GM12878 (cell line): ENCODE measurements at regions not wholly inside any gene's neighbourhood (a gene's known extent, or its start where the extent isn't known, plus 50 kb on each side); places are given as distances from the start of the nearest gene placed in this dataset.

ENCODE experiments used
- ATAC-seq: fragments of 200-7000 bp; cut with Tn5 transposase; 3 replicates; pipeline ENCODE4 v1.9.1; 2020; ENCODE audit warnings: mild to moderate bottlenecking, moderate library complexity
- BruUV-seq: library from RNA; stranded (reverse); fragments of 400-500 nt; replicated peaks from 2 replicates; lab custom pipeline; 2021; lab: Mats Ljungman, UMichigan
- CTCF ChIA-PET: fragments of 300-600 bp; sonication (Branson Sonifier 250); formaldehyde crosslinking; extraction: SDS; loops from one replicate; lab custom pipeline; 2021; ENCODE audit warnings: inconsistent platforms; lab: Yijun Ruan, JAX
- POLR2A ChIA-PET: fragments of 350-600 bp; formaldehyde crosslinking; extraction: SDS; loops from one replicate; lab custom pipeline; 2021; ENCODE audit warnings: inconsistent platforms; lab: Charles Lee
- RAD21 ChIA-PET: fragments of 300-600 bp; sonication (Branson Sonifier 250); formaldehyde crosslinking; loops from one replicate; lab custom pipeline; 2023; ENCODE audit warnings: antibody characterized with exemption; ENCODE audit not compliant: unreplicated experiment; lab: Charles Lee
- SMC1A ChIA-PET: fragments of 300-600 bp; sonication (Branson Sonifier 250); formaldehyde crosslinking; loops from one replicate; lab custom pipeline; 2023; ENCODE audit not compliant: unreplicated experiment, uncharacterized antibody; lab: Charles Lee
- DNase-seq: peaks from one replicate; pipeline ENCODE4 v3.0.0-alpha.2; 2011; ENCODE audit warnings: low read depth, low spot score
- FAIRE-seq: peaks from 3 replicates; lab custom pipeline; 2011; peaks lifted over from hg19 to GRCh38; lab: Jason Lieb, UNC
- H2AFZ ChIP-seq: 2 replicates; pipeline ENCODE4 v1.6.0; 2011; ENCODE audit warnings: low read depth, low read length, control low read depth; ENCODE audit not compliant: control insufficient read depth
- H3K27ac ChIP-seq: 2 replicates; pipeline ENCODE4 v1.5.1; 2011; ENCODE audit warnings: control low read depth; ENCODE audit not compliant: control insufficient read depth, insufficient read depth
- H3K27me3 ChIP-seq, 2 experiments: replicated peaks in 1 of 2; 2 replicates each; pipeline versions ENCODE4 v1.6.0 to v1.6.1; 2011; ENCODE audit warnings: low read length in 1 of 2; ENCODE audit not compliant: control insufficient read depth in 2 of 2, insufficient read depth in 2 of 2
- H3K36me3 ChIP-seq, 2 experiments: 2 replicates each; pipeline ENCODE4 v1.5.1; 2011; ENCODE audit warnings: low read length in 1 of 2; ENCODE audit not compliant: control insufficient read depth in 2 of 2, insufficient read depth in 2 of 2
- H3K4me1 ChIP-seq: 2 replicates; pipeline ENCODE4 v1.6.1; 2011; ENCODE audit warnings: mild to moderate bottlenecking, low read length, moderate library complexity, mixed read lengths; ENCODE audit not compliant: control insufficient read depth, insufficient read depth
- H3K4me2 ChIP-seq: 2 replicates; pipeline ENCODE4 v1.6.0; 2011; ENCODE audit warnings: control low read depth; ENCODE audit not compliant: control insufficient read depth, insufficient read depth
- H3K4me3 ChIP-seq: fragments of 200-600 bp; sonication (generic); 2 replicates; pipeline ENCODE4 v1.5.1; 2016
- H3K79me2 ChIP-seq: 2 replicates; pipeline ENCODE4 v1.6.0; 2011; ENCODE audit warnings: low read length; ENCODE audit not compliant: control insufficient read depth, insufficient read depth
- H3K9ac ChIP-seq: 2 replicates; pipeline ENCODE4 v1.8.0; 2011; ENCODE audit warnings: low read length, control low read depth, mixed read lengths; ENCODE audit not compliant: control insufficient read depth, insufficient read depth
- H3K9me3 ChIP-seq: replicated peaks from 3 replicates; pipeline ENCODE4 v1.5.1; 2011; ENCODE audit warnings: mild to moderate bottlenecking, low read length; ENCODE audit not compliant: control insufficient read depth, insufficient read depth
- H4K20me1 ChIP-seq: 2 replicates; pipeline ENCODE4 v1.6.0; 2011; ENCODE audit not compliant: control insufficient read depth, insufficient read depth
- BCL3 ChIP-seq: IDR thresholded peaks from 2 replicates; pipeline ENCODE4 v1.6.1; 2011; ENCODE audit warnings: borderline replicate concordance, low read depth, mild to moderate bottlenecking, moderate library complexity, low read length; ENCODE audit not compliant: insufficient read depth, poor library complexity, severe bottlenecking
- CEBPZ ChIP-seq: fragments of 150-350 bp; IDR thresholded peaks from 2 replicates; pipeline ENCODE4 v1.6.1; 2016; ENCODE audit warnings: low read depth, low read length
- CHD1 ChIP-seq: IDR thresholded peaks from 2 replicates; pipeline ENCODE4 v1.6.1; 2012; ENCODE audit warnings: low read depth, low read length, improper control_type of control experiment
- EZH2 ChIP-seq: IDR thresholded peaks from 2 replicates; pipeline ENCODE4 v1.6.1; 2012; ENCODE audit warnings: low read depth, mild to moderate bottlenecking, control low read depth, inconsistent platforms, low read length, borderline replicate concordance; ENCODE audit not compliant: control insufficient read depth
- MAX ChIP-seq: IDR thresholded peaks from 2 replicates; pipeline ENCODE4 v1.6.1; 2012; ENCODE audit warnings: low read depth, low read length, improper control_type of control experiment
- MTA2 ChIP-seq: fragments of 450-650 bp; IDR thresholded peaks from 2 replicates; pipeline ENCODE4 v1.6.1; 2016; ENCODE audit warnings: low read depth, mild to moderate bottlenecking, moderate library complexity
- NFYB ChIP-seq: IDR thresholded peaks from 2 replicates; pipeline ENCODE4 v1.6.1; 2011; ENCODE audit warnings: low read depth, mild to moderate bottlenecking, low read length, improper control_type of control experiment, moderate library complexity; ENCODE audit not compliant: insufficient read depth
- NR2F1 ChIP-seq: fragments of 450-650 bp; conservative IDR thresholded peaks from 2 replicates; pipeline ENCODE4 v1.6.1; 2017; ENCODE audit warnings: mild to moderate bottlenecking
- PBX3 ChIP-seq: IDR thresholded peaks from 2 replicates; pipeline ENCODE4 v1.6.1; 2011; ENCODE audit warnings: mild to moderate bottlenecking, low read depth, low read length, moderate library complexity; ENCODE audit not compliant: insufficient replicate concordance
- POLR2AphosphoS2 ChIP-seq: IDR thresholded peaks from 2 replicates; pipeline ENCODE4 v1.6.1; 2011; ENCODE audit warnings: low read depth, mild to moderate bottlenecking, low read length, improper control_type of control experiment, moderate library complexity
- RB1 ChIP-seq: fragments of 450-650 bp; formaldehyde crosslinking; IDR thresholded peaks from 2 replicates; pipeline ENCODE4 v1.6.1; 2017; ENCODE audit warnings: mild to moderate bottlenecking, borderline replicate concordance
- RELA ChIP-seq: fragments of 450-650 bp; IDR thresholded peaks from 2 replicates; pipeline ENCODE4 v1.8.0; 2014; ENCODE audit warnings: borderline replicate concordance; ENCODE audit not compliant: partially characterized antibody
- SUPT20H ChIP-seq: IDR thresholded peaks from 2 replicates; pipeline ENCODE4 v1.6.1; 2011; ENCODE audit warnings: low read depth, mild to moderate bottlenecking, low read length, moderate library complexity, borderline replicate concordance; ENCODE audit not compliant: control insufficient read depth
- TBL1XR1 ChIP-seq: IDR thresholded peaks from 2 replicates; pipeline ENCODE4 v1.6.1; 2012; ENCODE audit warnings: low read depth, low read length, improper control_type of control experiment
- WGBS: methylation state at CpG from one replicate; pipeline ENCODE4 v1.1.6; 2016; ENCODE audit warnings: low lambda C conversion rate; ENCODE audit not compliant: insufficient replicate concordance, insufficient coverage; ENCODE audit errors: missing lambda C conversion rate; 5-methylcytosine and 5-hydroxymethylcytosine counted together
- in situ Hi-C: fragments of 300-500 bp; cut with MboI; formaldehyde crosslinking; loops from 9 replicates; pipeline ENCODE4 v1.14.3; 2018; ENCODE audit warnings: mixed read lengths
- intact Hi-C: fragments of 100-400 bp; cut with micrococcal nuclease; formaldehyde crosslinking; loops from one replicate; pipeline ENCODE4 v1.14.2; 2022; ENCODE audit not compliant: unreplicated experiment

- Histone ChIP-seq H3K4me1 (no peaks in the 10 kb centered on the region), H3K9me3 (no peaks in the 10 kb centered on the region), H3K36me3 (no peaks in the 10 kb centered on the region), H2AFZ (no peak overlapping the region), H3K27me3 (no peaks in the 10 kb centered on the region), H3K4me3 (no peak overlapping the region), H3K27ac (no peak overlapping the region), H3K79me2 (no peaks in the 10 kb centered on the region), H3K9ac (no peak overlapping the region), H4K20me1 (no peaks in the 10 kb centered on the region), H3K4me2 (no peak overlapping the region)
- ChIA-PET SMC1A (interaction anchor here (1.1 to 1.5 kb wide), 2 partner anchors 32 to 215 kb away, joined by 4 to 5 read pairs; no protein-coding TSS in a partner anchor), POLR2A (no interaction called here), CTCF (no interaction called here), RAD21 (no interaction called here)
- FAIRE-seq, result no peak
- TF ChIP-seq PBX3 (no peak), CHD1 (no peak), NFYB (no peak), NR2F1 (no peak), BCL3 (no peak), MAX (no peak), MTA2 (no peak), TBL1XR1 (no peak), RELA (no peak), EZH2 (no peak), POLR2AphosphoS2 (no peak), SUPT20H (no peak), RB1 (no peak), CEBPZ (no peak)
- in situ Hi-C loops (no loop called here), intact Hi-C loops (no loop called here)
- no TSS peak for BruUV-seq
- no peak for DNase-seq
- 0% methylated on average over 1 of the region's 1 CpG for WGBS
- no peak for ATAC-seq
Measured at GRCh38 chr18:42328931-42329330, 373.9 kb downstream of the PIK3C3 start.
